ENCODE measurements at regions not wholly inside any gene's neighbourhood (a gene's known extent, or its start where the extent isn't known, plus 50 kb on each side); places are given as distances from the start of the nearest gene placed in this dataset.

GRCh38 chr15:38885001-38885400 is 320.4 kb upstream of the RASGRP1 start:
- no peak for TF ChIP-seq POLR2AphosphoS5 (IDR thresholded peaks at IDR 0.05)
- no peak for TF ChIP-seq CTCF (IDR thresholded peaks at IDR 0.05)
